Neural progenitor cell (in vitro differentiated cells): ENCODE measurements at regions not wholly inside any gene's neighbourhood (a gene's known extent, or its start where the extent isn't known, plus 50 kb on each side); places are given as distances from the start of the nearest gene placed in this dataset.

Source experiments
- DNase-seq: peaks from one replicate; pipeline ENCODE4 v3.0.0-alpha.2; 2016; ENCODE audit warnings: low spot score
- H2AFZ ChIP-seq: fragments of 200-600 bp; sonication (generic); replicated peaks from 2 replicates; pipeline ENCODE4 v1.6.1; 2016; ENCODE audit warnings: antibody characterized with exemption
- H3F3A ChIP-seq: fragments of 200-600 bp; sonication (generic); 2 replicates; pipeline ENCODE4 v1.6.1; 2016; ENCODE audit warnings: antibody characterized with exemption, low read depth
- H3K27ac ChIP-seq: fragments of 200-600 bp; sonication (generic); 2 replicates; pipeline ENCODE4 v1.5.1; 2016; ENCODE audit warnings: mild to moderate bottlenecking
- H3K27me3 ChIP-seq: fragments of 200-600 bp; sonication (generic); 2 replicates; pipeline ENCODE4 v1.6.1; 2016; ENCODE audit warnings: mild to moderate bottlenecking, moderate library complexity
- H3K36me3 ChIP-seq: fragments of 200-600 bp; sonication (generic); 2 replicates; pipeline ENCODE4 v1.5.1; 2016
- H3K4me1 ChIP-seq: fragments of 200-600 bp; sonication (generic); 2 replicates; pipeline ENCODE4 v1.6.1; 2016; ENCODE audit warnings: mixed run types
- H3K4me2 ChIP-seq: fragments of 200-600 bp; sonication (generic); 2 replicates; pipeline ENCODE4 v1.6.1; 2016
- H3K4me3 ChIP-seq: fragments of 200-600 bp; sonication (generic); 2 replicates; pipeline ENCODE4 v1.5.1; 2016
- H3K79me2 ChIP-seq: fragments of 200-600 bp; sonication (generic); 2 replicates; pipeline ENCODE4 v1.6.1; 2016; ENCODE audit warnings: low read depth
- H3K9ac ChIP-seq: fragments of 200-600 bp; sonication (generic); 2 replicates; pipeline ENCODE4 v1.6.1; 2016
- H3K9me3 ChIP-seq: fragments of 200-600 bp; sonication (generic); 2 replicates; pipeline ENCODE4 v1.5.1; 2016; ENCODE audit warnings: low read depth
- H4K20me1 ChIP-seq: fragments of 200-600 bp; sonication (generic); 2 replicates; pipeline ENCODE4 v1.6.1; 2016; ENCODE audit warnings: low read depth
- H3K27ac Mint-ChIP-seq: 3 replicates; pipeline ENCODE4 v1.8.0; 2021; ENCODE audit warnings: mixed read lengths
- H3K27me3 Mint-ChIP-seq: 2 replicates; pipeline ENCODE4 v1.8.0; 2022; ENCODE audit warnings: low read depth, mild to moderate bottlenecking, inconsistent platforms, moderate library complexity, mixed read lengths; ENCODE audit not compliant: insufficient read depth
- H3K36me3 Mint-ChIP-seq: 3 replicates; pipeline ENCODE4 v1.8.0; 2021; ENCODE audit warnings: mixed read lengths
- H3K4me1 Mint-ChIP-seq: 3 replicates; pipeline ENCODE4 v1.8.0; 2021; ENCODE audit warnings: mixed read lengths
- H3K4me3 Mint-ChIP-seq: 3 replicates; pipeline ENCODE4 v1.8.0; 2021; ENCODE audit warnings: mild to moderate bottlenecking, moderate library complexity, mixed read lengths
- H3K9me3 Mint-ChIP-seq: 3 replicates; pipeline ENCODE4 v1.8.0; 2020; ENCODE audit warnings: mixed read lengths
- CTCF ChIP-seq: fragments of 200-600 bp; sonication (generic); IDR thresholded peaks from 2 replicates; pipeline ENCODE4 v1.5.1; 2017; ENCODE audit warnings: antibody characterized with exemption, mild to moderate bottlenecking
- EZH2 ChIP-seq: fragments of 200-600 bp; sonication (generic); IDR thresholded peaks from 2 replicates; pipeline ENCODE4 v1.6.1; 2017; ENCODE audit warnings: antibody characterized with exemption, mild to moderate bottlenecking, moderate library complexity
- EZH2phosphoT487 ChIP-seq: fragments of 200-600 bp; sonication (generic); IDR thresholded peaks from 2 replicates; pipeline ENCODE4 v1.6.1; 2017; ENCODE audit warnings: antibody characterized with exemption

- Histone ChIP-seq H3K9me3 (no peaks in the 10 kb centered on the region), H3K4me1 (no peaks in the 10 kb centered on the region), H3F3A (no peaks in the 10 kb centered on the region), H4K20me1 (no peaks in the 10 kb centered on the region), H3K4me2 (no peak overlapping the region), H3K79me2 (no peaks in the 10 kb centered on the region), H3K36me3 (no peaks in the 10 kb centered on the region), H3K4me3 (no peak overlapping the region), H3K9ac (no peak overlapping the region), H2AFZ (no peak overlapping the region), H3K27ac (no peak overlapping the region), H3K27me3 (no peaks in the 10 kb centered on the region)
- Mint-ChIP-seq H3K4me1 (no peaks in the 10 kb centered on the region), H3K27me3 (peaks cover 4% of the 10 kb centered on the region), H3K36me3 (no peaks in the 10 kb centered on the region), H3K4me3 (no peak overlapping the region), H3K9me3 (peaks cover 2% of the 10 kb centered on the region), H3K27ac (no peak overlapping the region)
- TF ChIP-seq CTCF (no peak), EZH2phosphoT487 (no peak), EZH2 (no peak)
- no peak for DNase-seq
Measured at GRCh38 chr9:89891591-89892304, 286.9 kb downstream of the GADD45G start.

- peaks cover 4% of the 10 kb centered on the region for H3K27me3 Mint-ChIP-seq
- peaks cover 2% of the 10 kb centered on the region for H3K9me3 Mint-ChIP-seq
- Histone ChIP-seq H3K4me3 (no peak overlapping the region), H3K36me3 (no peaks in the 10 kb centered on the region), H3K27ac (no peak overlapping the region), H3K27me3 (no peaks in the 10 kb centered on the region), H3K9ac (no peak overlapping the region), H3K4me2 (no peak overlapping the region), H3K9me3 (no peaks in the 10 kb centered on the region), H3K79me2 (no peaks in the 10 kb centered on the region), H3F3A (no peaks in the 10 kb centered on the region), H3K4me1 (no peaks in the 10 kb centered on the region), H4K20me1 (no peaks in the 10 kb centered on the region), H2AFZ (no peak overlapping the region)
- no peak for DNase-seq
- no peaks in the 10 kb centered on the region for H3K4me1 Mint-ChIP-seq
- H3K27ac Mint-ChIP-seq = no peak overlapping the region
- H3K36me3 Mint-ChIP-seq = no peaks in the 10 kb centered on the region
- H3K4me3 Mint-ChIP-seq = no peak overlapping the region
- TF ChIP-seq EZH2 = no peak
- TF ChIP-seq CTCF = no peak
- TF ChIP-seq EZH2phosphoT487 = no peak
Measured at GRCh38 chr9:89892920-89893319, 288.1 kb downstream of the GADD45G start.

GRCh38 chr9:89893886-89894285, 289.1 kb downstream of the GADD45G start:
- Mint-ChIP-seq H3K36me3 (no peaks in the 10 kb centered on the region), H3K27me3 (peaks cover 4% of the 10 kb centered on the region), H3K4me3 (no peak overlapping the region), H3K9me3 (peaks cover 2% of the 10 kb centered on the region), H3K27ac (no peak overlapping the region), H3K4me1 (no peaks in the 10 kb centered on the region)
- Histone ChIP-seq H3K4me2 (no peak overlapping the region), H3K36me3 (no peaks in the 10 kb centered on the region), H3K4me3 (no peak overlapping the region), H3K9ac (no peak overlapping the region), H3K9me3 (no peaks in the 10 kb centered on the region), H4K20me1 (no peaks in the 10 kb centered on the region), H3F3A (no peaks in the 10 kb centered on the region), H3K79me2 (no peaks in the 10 kb centered on the region), H3K27me3 (no peaks in the 10 kb centered on the region), H3K27ac (no peak overlapping the region), H3K4me1 (no peaks in the 10 kb centered on the region), H2AFZ (no peak overlapping the region)
- no peak for TF ChIP-seq EZH2
- no peak for TF ChIP-seq CTCF
- TF ChIP-seq EZH2phosphoT487 = no peak
- no peak for DNase-seq
